ENCODE measurements at regions not wholly inside any gene's neighbourhood (a gene's known extent, or its start where the extent isn't known, plus 50 kb on each side); places are given as distances from the start of the nearest gene placed in this dataset.

DNA sequence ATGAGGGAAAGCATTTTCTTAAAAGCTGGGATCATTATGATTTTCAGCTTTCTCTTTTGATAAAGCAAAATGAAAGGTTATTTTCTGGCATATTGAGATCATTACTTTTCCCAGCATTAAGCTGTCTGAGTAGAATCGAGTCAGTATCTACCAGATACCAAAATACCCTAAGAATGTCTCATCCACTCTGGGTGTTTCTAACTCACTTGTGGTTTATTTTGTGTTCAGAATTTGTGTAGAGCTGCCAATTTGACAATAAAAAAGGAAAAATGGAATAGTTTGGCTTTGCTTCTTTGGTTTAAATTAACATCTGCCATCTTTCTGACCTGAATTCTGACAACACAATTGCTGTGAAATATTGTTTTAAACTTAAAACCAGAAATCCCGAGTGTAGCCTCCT lies 438.7 kb upstream of the ARGLU1 start:
- TF ChIP-seq, protein P1, sequence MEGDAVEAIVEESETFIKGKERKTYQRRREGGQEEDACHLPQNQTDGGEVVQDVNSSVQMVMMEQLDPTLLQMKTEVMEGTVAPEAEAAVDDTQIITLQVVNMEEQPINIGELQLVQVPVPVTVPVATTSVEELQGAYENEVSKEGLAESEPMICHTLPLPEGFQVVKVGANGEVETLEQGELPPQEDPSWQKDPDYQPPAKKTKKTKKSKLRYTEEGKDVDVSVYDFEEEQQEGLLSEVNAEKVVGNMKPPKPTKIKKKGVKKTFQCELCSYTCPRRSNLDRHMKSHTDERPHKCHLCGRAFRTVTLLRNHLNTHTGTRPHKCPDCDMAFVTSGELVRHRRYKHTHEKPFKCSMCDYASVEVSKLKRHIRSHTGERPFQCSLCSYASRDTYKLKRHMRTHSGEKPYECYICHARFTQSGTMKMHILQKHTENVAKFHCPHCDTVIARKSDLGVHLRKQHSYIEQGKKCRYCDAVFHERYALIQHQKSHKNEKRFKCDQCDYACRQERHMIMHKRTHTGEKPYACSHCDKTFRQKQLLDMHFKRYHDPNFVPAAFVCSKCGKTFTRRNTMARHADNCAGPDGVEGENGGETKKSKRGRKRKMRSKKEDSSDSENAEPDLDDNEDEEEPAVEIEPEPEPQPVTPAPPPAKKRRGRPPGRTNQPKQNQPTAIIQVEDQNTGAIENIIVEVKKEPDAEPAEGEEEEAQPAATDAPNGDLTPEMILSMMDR (conservative IDR thresholded peaks at IDR 0.05): no peak
- no peak for TF ChIP-seq EZH2 (IDR thresholded peaks at IDR 0.05; ENCODE audit: low read depth)
